IPS-15b (cell line): ENCODE measurements at regions not wholly inside any gene's neighbourhood (a gene's known extent, or its start where the extent isn't known, plus 50 kb on each side); places are given as distances from the start of the nearest gene placed in this dataset.

Experiments used
- H3K27me3 ChIP-seq: one replicate; pipeline ENCODE4 v1.6.1; 2013; ENCODE audit warnings: low read length; ENCODE audit not compliant: control insufficient read depth, insufficient read depth
- H3K36me3 ChIP-seq: one replicate; pipeline ENCODE4 v1.6.1; 2013; ENCODE audit warnings: low read length; ENCODE audit not compliant: control insufficient read depth, insufficient read depth
- H3K4me1 ChIP-seq: one replicate; pipeline ENCODE4 v1.6.1; 2013; ENCODE audit warnings: mild to moderate bottlenecking, low read length; ENCODE audit not compliant: control insufficient read depth, insufficient read depth
- H3K4me3 ChIP-seq: one replicate; pipeline ENCODE4 v1.5.1; 2013; ENCODE audit warnings: low read depth, low read length
- H3K9ac ChIP-seq: one replicate; pipeline ENCODE4 v1.6.1; 2013; ENCODE audit warnings: low read depth, mild to moderate bottlenecking, low read length
- H3K9me3 ChIP-seq: one replicate; pipeline ENCODE4 v1.6.1; 2013; ENCODE audit warnings: mild to moderate bottlenecking, low read length; ENCODE audit not compliant: control insufficient read depth, insufficient read depth

DNA sequence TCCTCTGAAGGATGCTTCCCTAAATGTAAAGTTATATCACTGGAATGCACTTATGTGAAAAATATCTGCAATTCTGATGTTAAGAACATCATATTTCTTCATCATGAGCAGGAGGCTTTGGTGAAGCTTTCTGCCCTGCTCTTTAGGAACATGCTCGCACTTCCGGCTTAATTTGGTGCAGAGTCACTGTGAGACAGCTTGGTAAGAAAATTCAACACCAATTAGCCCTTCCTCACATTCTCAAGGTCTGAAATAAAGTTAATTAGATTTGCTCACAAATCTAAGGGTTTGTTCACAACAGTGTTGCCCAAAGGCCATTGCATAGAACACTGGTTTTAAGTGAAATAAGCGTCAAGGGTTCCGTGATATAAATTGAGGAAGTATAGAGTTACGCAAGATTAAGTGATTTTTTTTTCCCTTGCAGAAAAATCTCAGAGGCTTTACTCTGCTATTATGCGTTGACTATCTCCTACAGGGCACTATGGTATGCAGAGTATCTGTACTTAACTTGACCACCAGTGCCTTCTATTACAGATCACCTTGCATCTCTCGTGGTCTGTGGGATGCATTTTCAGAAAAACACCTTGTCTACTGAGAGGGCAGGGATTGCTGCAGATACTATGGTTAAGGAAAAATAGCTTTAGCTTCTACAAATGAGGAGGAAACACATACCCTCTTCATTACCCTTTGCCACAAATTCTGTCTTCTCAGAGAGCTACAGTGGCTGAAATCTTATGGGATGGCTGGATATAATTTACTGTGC, 953.9 kb downstream of the TYW1 start:
- Histone ChIP-seq H3K4me1 (peaks cover 3% of the 10 kb centered on the region), H3K9me3 (no peaks in the 10 kb centered on the region), H3K36me3 (no peaks in the 10 kb centered on the region), H3K27me3 (no peaks in the 10 kb centered on the region), H3K9ac (no peak overlapping the region), H3K4me3 (no peak overlapping the region)

DNA sequence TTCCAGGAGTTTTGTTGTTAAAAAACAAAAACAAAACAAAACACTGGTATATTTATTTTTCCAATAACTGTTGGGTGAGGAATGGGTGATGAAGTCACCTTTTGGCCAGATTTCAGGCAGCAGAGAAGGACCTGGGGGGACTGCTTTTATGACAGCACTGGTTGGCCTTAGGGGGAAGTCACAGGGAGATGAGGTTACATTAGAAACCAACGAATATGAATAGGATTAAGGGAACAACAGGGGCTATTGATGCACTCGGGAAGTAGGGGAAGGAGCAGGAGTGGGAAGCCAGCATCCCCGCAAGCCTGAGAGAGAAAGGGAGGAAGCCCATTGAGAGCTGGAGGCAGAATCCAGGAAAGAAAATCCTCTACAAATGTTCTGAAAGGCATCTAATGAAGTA, 958.4 kb downstream of the TYW1 start:
- no peak overlapping the region for H3K4me3 ChIP-seq
- no peaks in the 10 kb centered on the region for H3K27me3 ChIP-seq
- H3K36me3 ChIP-seq: no peaks in the 10 kb centered on the region
- H3K9ac ChIP-seq: no peak overlapping the region
- peaks cover 4% of the 10 kb centered on the region for H3K4me1 ChIP-seq
- no peaks in the 10 kb centered on the region for H3K9me3 ChIP-seq

DNA sequence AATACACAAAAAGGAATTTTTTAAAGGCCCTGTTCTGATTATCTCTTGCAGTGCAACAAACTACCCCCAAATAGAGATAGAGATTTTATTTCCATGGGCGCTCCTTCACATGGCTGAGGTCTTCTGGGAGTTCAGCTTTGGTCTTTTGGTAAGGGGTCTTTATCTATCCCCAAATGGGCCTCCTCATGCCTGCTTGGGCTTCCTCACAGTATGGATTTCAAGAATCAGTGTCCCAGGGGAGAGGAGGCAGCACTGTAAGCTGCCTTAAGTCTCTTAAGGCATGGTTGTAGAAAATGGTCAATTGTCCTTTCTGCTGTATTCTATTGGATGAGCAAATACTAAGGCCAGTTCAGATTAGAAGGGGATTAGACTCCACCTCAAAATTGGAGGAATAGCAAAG, 966.2 kb downstream of the TYW1 start:
- Histone ChIP-seq H3K9ac (no peak overlapping the region), H3K4me1 (no peaks in the 10 kb centered on the region), H3K36me3 (no peaks in the 10 kb centered on the region), H3K27me3 (no peaks in the 10 kb centered on the region), H3K9me3 (no peaks in the 10 kb centered on the region), H3K4me3 (no peak overlapping the region)

DNA sequence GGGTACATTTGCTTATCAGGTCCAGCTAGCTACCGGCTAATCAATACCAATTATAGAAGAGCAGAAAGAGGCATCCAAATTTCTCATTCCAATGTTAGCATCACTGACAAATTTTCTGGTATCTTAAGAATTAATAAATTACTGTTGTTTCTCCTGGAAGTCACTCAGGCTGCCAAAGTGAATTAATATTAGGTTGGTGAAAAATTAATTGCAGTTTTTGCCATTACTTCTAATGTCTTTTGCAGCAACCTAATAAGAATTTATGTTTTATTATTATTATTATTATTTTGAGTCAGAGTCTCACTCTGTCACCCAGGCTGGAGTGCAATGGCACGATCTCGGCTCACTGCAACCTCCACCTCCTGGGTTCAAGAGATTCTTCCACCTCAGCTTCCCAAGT, 979.9 kb downstream of the TYW1 start:
- H3K9me3 ChIP-seq: no peaks in the 10 kb centered on the region
- H3K27me3 ChIP-seq: no peaks in the 10 kb centered on the region
- H3K4me1 ChIP-seq: no peaks in the 10 kb centered on the region
- no peak overlapping the region for H3K9ac ChIP-seq
- H3K36me3 ChIP-seq: no peaks in the 10 kb centered on the region
- H3K4me3 ChIP-seq: no peak overlapping the region

DNA sequence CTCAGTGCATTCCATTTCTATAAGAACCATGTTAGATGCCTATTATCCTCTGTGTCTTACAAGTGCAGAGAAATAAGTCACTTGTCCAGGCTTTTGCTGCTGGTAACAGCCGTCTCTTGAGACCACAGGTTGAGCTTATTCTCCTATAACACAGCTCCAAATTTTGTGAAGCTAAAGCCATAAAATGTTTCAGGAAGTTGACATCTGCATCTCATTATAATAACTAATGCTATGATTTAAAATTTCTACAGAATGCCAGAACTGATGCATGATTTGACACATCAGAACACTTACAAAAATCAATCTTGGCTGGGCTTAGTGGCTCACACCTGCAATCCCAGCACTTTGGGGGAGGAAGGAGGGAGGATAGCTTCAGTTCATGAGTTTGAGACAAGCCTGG, 986.9 kb downstream of the TYW1 start:
- Histone ChIP-seq H3K9me3 (no peaks in the 10 kb centered on the region), H3K27me3 (no peaks in the 10 kb centered on the region), H3K36me3 (no peaks in the 10 kb centered on the region), H3K9ac (no peak overlapping the region), H3K4me1 (no peaks in the 10 kb centered on the region), H3K4me3 (no peak overlapping the region)

DNA sequence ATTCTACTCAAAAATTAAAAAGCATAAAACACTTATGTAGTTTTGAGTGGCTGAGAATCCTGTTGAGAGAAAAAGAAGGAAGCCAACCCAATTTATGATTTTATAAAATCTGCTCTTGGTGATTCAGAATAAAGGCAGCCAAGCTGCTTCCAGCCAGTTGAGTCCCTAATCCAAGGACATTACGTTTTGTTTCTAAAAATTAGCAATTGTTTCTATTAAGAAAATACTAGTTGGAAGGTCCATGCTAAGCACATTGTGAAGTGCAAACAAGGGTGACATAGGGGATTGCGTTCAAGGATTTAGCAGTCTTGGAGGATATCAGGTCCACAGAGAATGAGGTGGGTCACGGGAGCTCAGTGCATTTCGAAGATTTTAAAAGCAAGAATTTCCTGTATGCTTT, 987.7 kb downstream of the TYW1 start:
- H3K36me3 ChIP-seq: no peaks in the 10 kb centered on the region

DNA sequence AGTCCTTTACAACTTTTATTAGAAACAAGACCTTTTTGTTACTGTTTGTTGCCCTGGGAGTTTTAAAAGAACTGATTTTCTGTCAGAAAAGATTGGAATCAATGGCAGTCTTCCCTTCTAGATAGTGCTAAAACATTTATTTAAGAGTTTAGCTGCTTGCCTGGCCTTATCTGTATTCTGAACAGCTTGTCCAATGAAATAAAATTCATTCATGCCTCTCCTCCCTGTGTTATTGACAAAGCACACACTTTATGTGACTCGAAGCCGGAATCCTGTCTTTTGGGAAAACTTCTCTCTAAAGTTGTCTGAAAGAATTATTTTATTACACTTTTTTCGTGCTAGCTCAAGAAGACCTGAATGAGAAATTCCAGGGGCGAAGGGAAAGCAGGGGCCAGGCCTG, 992.5 kb downstream of the TYW1 start:
- no peaks in the 10 kb centered on the region for H3K36me3 ChIP-seq
- H3K4me3 ChIP-seq: no peak overlapping the region
- H3K9ac ChIP-seq: no peak overlapping the region
- H3K9me3 ChIP-seq: no peaks in the 10 kb centered on the region
- H3K4me1 ChIP-seq: no peaks in the 10 kb centered on the region
- H3K27me3 ChIP-seq: no peaks in the 10 kb centered on the region

More for the DNA sequence above, 987.7 kb downstream of the TYW1 start:
- Histone ChIP-seq H3K9ac (no peak overlapping the region), H3K9me3 (no peaks in the 10 kb centered on the region), H3K4me1 (no peaks in the 10 kb centered on the region), H3K4me3 (no peak overlapping the region), H3K27me3 (no peaks in the 10 kb centered on the region)

DNA sequence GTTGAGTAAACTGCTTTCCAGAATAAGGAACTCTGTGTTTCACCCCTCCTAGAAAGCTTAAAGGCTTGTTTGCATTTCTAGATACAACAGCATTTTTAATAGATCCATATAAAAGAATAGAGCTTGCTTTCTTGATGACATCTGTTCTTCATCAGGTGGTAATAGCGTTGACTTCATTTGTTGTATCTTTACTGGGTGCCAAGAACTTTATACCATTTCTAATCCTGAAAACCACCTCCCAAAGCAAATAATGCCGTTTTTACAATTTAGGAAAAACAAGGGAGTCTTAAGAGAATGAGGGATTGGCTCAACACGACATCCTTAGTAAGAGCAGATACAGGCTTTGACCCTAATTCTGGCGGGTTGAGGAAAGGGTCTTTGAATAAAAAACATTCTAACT, 993.4 kb downstream of the TYW1 start:
- H3K9ac ChIP-seq: no peak overlapping the region
- H3K9me3 ChIP-seq: no peaks in the 10 kb centered on the region
- H3K4me3 ChIP-seq: no peak overlapping the region
- H3K27me3 ChIP-seq: no peaks in the 10 kb centered on the region
- no peaks in the 10 kb centered on the region for H3K36me3 ChIP-seq
- H3K4me1 ChIP-seq: no peaks in the 10 kb centered on the region

DNA sequence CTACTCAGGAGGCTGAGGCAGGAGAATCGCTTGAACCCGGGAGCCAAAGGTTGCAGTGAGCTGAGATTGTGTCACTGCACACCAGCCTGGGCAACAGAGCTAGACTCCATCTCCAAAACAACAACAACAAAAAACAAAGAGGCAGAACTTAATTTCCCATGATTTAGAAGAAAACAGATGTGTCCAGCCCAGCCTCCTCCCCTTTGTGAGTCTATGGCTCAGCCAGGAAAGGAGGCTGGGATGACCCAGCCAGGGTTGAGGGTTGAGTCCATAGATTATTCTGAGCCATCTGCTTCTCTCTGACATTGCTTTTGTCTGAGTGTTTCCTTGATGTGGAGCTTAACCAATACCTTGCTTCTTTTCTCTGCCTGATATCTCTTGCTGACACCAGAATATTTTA, 994.1 kb downstream of the TYW1 start:
- H3K9me3 ChIP-seq: no peaks in the 10 kb centered on the region
- H3K4me3 ChIP-seq: no peak overlapping the region
- H3K9ac ChIP-seq: no peak overlapping the region
- H3K36me3 ChIP-seq: no peaks in the 10 kb centered on the region
- no peaks in the 10 kb centered on the region for H3K4me1 ChIP-seq
- H3K27me3 ChIP-seq: no peaks in the 10 kb centered on the region

DNA sequence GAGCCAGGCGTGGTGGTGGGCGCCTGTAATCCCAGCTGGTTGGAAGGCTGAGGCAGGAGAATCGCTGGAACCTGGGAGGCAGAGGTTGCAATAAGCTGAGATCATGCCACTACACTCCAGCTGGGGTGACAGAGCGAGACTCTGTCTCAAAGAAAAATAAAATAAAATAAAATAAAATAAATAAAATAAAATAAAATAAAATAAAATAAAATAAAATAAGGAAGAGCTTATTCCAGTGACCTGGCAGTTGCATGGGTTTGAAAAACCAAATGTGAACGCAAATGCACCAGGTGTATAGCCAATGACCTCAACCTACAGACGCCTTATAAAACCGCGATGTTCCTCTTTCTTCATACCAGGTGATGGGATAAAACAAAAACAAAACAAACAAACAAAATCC, 995.7 kb downstream of the TYW1 start:
- no peaks in the 10 kb centered on the region for H3K27me3 ChIP-seq
- H3K4me1 ChIP-seq: no peaks in the 10 kb centered on the region
- H3K4me3 ChIP-seq: no peak overlapping the region
- H3K9ac ChIP-seq: no peak overlapping the region
- no peaks in the 10 kb centered on the region for H3K9me3 ChIP-seq
- no peaks in the 10 kb centered on the region for H3K36me3 ChIP-seq

DNA sequence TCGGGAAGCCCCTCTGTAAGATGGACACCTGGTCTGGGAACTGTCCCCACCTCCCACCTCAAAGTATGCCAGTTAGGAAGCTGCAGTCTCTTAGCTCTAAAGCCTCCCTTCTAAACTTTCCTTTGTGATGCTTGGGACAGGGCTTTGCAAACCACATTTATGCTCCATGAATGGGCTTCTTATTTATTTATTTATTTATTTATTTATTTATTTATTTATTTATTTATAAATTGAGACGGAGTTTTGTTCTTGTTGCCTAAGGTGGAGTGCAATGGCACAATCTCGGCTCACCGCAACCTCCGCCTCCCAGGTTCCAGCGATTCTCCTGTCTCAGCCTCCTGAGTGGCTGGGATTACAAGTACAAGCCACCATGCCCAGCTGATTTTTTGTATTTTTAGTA, 1009.4 kb downstream of the TYW1 start:
- H3K4me1 ChIP-seq: no peaks in the 10 kb centered on the region
- H3K4me3 ChIP-seq: no peak overlapping the region
- no peaks in the 10 kb centered on the region for H3K36me3 ChIP-seq
- no peak overlapping the region for H3K9ac ChIP-seq
- no peaks in the 10 kb centered on the region for H3K9me3 ChIP-seq
- no peaks in the 10 kb centered on the region for H3K27me3 ChIP-seq

DNA sequence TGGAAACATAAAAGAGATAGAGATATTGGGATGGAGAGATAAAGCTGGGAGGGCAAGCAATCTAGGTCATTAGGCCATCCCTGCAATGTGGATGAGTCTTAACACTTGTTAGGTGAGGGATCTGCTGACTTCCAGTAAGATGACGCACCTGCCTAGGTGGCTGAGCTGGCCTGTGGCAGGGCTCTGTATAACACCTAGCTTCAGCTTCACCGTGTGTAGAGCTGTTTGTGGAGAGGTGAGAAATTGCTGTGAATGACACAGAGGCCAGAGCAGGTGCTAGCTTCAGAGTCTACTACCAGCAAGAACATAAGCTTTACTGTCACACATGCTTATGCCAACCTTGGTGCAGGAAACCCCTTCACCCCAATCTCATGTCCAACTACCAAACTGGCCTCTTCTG, 1010.0 kb downstream of the TYW1 start:
- Histone ChIP-seq H3K9ac (no peak overlapping the region), H3K27me3 (no peaks in the 10 kb centered on the region), H3K9me3 (no peaks in the 10 kb centered on the region), H3K4me3 (no peak overlapping the region), H3K36me3 (no peaks in the 10 kb centered on the region), H3K4me1 (no peaks in the 10 kb centered on the region)
